Stimulated activated CD4-positive, alpha-beta T cell treated with anti-CD3 and anti-CD28 coated beads, Interleukin-4, amount 100 ng/mL, for 24 hours (primary cell): ENCODE measurements at regions not wholly inside any gene's neighbourhood (a gene's known extent, or its start where the extent isn't known, plus 50 kb on each side); places are given as distances from the start of the nearest gene placed in this dataset.

Experiments
- DNase-seq: peaks from one replicate; pipeline ENCODE4 v3.0.0-alpha.2; 2020

- DNase-seq: no peak
Observed at GRCh38 chr5:153402550-153402949, 87.9 kb upstream of the GRIA1 start.

GRCh38 chr5:153403470-153403869 lies 87.0 kb upstream of the GRIA1 start:
- DNase-seq: no peak

GRCh38 chr5:153404747-153405146 lies 85.7 kb upstream of the GRIA1 start:
- no peak for DNase-seq

- DNase-seq: no peak
Observed at GRCh38 chr5:153421676-153422075, 68.8 kb upstream of the GRIA1 start.

GRCh38 chr5:153425914-153426313 lies 64.6 kb upstream of the GRIA1 start:
- no peak for DNase-seq

GRCh38 chr5:153429761-153430380 lies 60.6 kb upstream of the GRIA1 start:
- no peak for DNase-seq

GRCh38 chr5:153432583-153432982 lies 57.9 kb upstream of the GRIA1 start:
- no peak for DNase-seq

GRCh38 chr5:153437251-153437650 lies 53.2 kb upstream of the GRIA1 start:
- DNase-seq: no peak

- no peak for DNase-seq
Observed at GRCh38 chr5:153439130-153439529, 51.3 kb upstream of the GRIA1 start.
